OCI-LY1 (cell line): ENCODE measurements at regions not wholly inside any gene's neighbourhood (a gene's known extent, or its start where the extent isn't known, plus 50 kb on each side); places are given as distances from the start of the nearest gene placed in this dataset.
"Not testable (repeated sequence)": the region's sequence is repeated elsewhere in the genome, so short reads cannot be mapped to it uniquely, and the experiment has no call there.

Experiments
- EZH2 ChIP-seq: fragments of 200-600 bp; sonication (generic), shearing (Covaris generic); IDR thresholded peaks from 2 replicates; pipeline ENCODE4 v1.8.0; 2017; ENCODE audit warnings: borderline replicate concordance, mixed run types, mild to moderate bottlenecking, antibody characterized with exemption, low read length, moderate library complexity, mixed read lengths
- TF ChIP-seq, protein P1 (sequence below): fragments of 200-600 bp; sonication (generic), shearing (Covaris generic); IDR thresholded peaks from 2 replicates; pipeline ENCODE4 v1.5.1; 2017; ENCODE audit warnings: mild to moderate bottlenecking, antibody characterized with exemption, low read length, moderate library complexity, mixed read lengths

DNA sequence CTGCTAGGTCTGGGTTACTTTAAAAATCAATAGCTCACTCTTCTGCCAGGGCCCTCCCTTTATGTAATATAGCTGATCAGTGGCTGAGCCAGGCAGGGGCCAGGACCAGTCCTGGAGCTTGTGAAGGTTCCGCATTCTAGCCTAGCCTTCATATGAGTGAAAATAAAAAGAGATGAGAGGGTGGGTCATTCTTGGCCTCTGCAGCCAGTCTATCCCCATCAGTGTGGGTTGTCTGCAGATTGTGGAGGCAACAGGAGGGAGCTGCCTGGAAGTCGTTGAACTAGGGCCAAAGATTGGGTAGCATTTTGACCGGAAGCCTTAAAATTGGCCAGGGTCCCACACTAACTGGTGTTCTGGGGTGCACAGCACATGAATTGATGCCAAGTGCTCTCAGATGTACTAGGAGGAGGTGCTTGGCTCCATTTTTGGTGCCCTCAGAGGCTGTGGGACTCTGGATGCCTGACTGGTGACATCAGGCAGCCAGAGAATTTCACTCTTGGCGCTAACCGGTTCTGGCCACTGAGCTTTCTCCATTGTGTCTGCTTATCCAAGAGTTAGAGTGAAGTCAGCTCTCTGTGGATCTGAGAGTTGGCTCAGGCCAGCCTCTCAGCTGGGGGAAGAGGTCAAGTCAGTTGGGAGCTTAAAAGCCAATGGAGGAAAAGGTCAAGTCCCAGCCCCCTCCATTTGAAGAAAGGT lies 66.5 kb upstream of the IKBKE start:
- TF ChIP-seq, protein P1, sequence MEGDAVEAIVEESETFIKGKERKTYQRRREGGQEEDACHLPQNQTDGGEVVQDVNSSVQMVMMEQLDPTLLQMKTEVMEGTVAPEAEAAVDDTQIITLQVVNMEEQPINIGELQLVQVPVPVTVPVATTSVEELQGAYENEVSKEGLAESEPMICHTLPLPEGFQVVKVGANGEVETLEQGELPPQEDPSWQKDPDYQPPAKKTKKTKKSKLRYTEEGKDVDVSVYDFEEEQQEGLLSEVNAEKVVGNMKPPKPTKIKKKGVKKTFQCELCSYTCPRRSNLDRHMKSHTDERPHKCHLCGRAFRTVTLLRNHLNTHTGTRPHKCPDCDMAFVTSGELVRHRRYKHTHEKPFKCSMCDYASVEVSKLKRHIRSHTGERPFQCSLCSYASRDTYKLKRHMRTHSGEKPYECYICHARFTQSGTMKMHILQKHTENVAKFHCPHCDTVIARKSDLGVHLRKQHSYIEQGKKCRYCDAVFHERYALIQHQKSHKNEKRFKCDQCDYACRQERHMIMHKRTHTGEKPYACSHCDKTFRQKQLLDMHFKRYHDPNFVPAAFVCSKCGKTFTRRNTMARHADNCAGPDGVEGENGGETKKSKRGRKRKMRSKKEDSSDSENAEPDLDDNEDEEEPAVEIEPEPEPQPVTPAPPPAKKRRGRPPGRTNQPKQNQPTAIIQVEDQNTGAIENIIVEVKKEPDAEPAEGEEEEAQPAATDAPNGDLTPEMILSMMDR: not testable (repeated sequence)
- not testable (repeated sequence) for TF ChIP-seq EZH2
